ENCODE measurements at regions not wholly inside any gene's neighbourhood (a gene's known extent, or its start where the extent isn't known, plus 50 kb on each side); places are given as distances from the start of the nearest gene placed in this dataset.

DNA sequence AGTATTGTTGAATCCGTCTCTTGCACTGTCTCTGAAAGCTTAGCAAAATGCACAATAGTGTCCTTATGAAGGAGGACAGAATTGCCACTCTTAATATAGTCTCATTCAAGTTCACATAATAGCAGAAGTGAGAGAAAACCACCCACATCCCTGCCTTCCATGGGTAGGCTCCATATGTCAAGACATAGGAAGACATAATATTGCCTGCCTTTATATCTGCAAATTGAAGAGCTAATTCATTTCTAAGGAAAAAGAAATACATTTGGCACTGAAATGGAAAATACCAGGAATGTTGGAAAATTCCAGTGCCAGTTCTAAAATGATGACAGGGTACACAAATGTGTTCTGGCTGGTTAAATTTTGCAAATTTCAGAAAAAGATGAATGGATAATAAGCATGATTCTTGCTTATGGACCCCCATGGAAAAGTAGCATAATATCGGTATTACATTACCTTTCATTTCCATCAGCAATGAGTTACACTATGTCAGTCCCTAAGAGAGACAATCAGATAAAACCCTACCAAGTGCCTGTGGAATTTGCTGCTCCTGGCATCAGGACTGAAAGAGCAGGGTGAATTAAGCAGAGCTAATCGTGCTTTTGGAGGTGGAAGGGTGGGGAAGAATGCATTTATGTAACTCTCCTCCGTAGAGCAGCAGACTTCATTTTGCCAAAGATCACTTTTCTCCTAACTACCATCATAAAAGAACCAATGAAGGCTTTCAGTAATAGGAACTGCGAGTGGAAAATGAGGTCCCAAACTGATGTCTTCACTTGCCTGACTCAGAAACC is 312.6 kb downstream of the FGFR2 start:
- DNase-seq, result no peak

DNA sequence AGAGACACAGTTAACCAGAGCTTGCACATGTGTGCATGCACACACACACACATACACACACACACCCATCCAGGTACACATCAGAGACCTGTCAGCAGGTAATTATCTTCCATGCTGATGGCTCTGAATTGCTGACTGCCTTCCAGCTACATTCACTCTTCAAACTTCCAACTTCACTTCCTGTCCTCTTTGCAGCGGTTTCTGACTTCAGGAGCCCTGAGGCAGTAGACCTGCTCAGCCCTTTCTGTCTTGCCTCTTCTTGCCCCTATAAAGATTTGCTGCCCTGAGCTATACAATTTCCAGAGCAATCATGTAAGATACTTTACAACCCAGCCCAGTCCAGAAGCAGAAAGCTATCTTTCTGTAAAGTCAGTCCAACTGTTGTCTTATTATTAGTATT is 310.2 kb downstream of the FGFR2 start:
- no peak for DNase-seq

DNA sequence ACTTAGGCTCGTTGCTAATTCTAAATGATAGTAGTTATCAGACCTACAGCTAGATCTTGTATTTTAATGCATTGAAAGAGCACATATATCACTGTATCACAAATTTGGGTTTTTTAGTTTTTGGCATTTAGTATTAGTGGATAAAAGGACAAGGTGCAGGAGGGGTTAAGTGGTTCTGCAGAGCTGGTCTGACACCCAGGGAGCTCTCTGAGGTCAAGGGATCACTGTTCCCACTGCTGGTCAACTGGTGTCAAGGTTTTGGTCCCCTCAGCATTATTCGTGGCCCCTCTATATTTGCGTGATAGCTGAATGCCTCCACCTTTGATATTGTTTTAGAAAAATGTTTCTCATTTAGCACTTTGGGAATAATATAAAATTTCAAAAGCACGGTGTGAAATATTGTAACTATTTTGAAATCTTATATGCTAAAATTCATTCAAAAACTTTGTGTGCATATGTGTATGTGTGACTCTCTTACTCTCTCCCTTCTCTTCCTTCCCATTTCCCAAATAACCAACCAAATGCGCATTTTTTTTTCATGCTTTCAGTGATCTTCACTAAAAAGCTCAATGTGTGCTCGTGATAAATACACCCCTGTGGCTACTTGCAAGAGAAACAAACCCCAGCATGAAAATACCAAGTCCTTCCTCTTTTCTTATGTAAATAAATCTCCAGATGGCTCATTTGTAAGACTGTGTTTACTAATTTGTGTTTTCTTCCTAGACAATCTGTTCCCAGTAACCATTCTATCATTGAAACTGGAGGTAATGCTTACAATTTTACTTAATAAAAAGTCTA is 309.2 kb downstream of the FGFR2 start:
- no peak for DNase-seq

DNA sequence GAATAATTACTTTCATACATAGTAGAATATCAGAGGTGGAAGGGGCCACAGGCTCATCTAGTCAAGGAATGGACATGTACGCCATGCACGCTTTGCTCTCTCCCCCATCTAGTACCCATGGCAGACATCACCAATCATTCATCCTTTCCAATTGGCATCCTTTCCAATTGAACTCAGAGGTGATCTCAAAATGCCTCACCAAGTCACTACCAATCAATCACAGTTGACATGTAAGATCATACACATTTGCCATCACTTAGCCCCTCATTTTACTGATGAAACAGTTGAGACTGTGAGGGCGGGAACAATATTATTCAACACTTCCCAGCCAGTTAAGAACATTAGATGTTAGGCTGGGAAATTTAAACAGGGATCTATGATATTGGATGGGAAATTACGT is 308.4 kb downstream of the FGFR2 start:
- no peak for DNase-seq

DNA sequence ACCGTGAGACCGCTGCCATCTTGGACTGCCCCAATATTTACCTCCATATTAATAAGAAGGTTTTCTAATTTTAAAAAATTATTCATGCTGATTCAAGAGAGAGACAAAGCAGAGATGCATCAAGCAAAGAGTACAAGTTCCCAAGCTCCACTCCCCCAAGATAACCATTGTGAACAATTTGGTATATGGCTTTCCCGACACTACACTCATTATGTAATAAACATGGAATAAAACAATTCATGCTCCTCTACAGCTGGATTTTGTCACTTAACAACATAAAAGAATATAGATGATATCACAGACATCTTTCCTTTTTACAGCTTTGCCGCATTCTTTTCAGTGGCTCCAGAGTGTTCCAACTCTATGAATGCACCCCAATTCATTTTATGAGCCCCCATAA is 307.6 kb downstream of the FGFR2 start:
- DNase-seq, result no peak

DNA sequence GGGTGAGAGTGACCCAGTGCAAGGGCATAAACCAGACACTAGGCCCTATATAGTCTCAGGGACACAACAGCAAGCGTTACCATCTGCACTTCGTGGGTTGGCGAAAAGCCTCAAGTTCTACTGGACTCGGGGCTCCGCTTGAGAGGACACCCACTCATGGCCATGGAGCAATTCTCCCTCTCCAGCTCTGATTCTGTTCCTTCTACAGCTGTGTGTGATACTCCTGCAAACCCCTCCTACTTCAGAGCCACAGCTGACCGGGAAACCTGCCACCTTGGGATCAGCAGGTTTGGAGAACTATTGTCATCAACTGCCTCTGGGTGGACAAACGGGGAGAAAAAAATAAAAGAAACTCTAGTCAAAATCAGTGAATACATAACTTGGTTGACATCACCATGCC is 306.9 kb downstream of the FGFR2 start:
- no peak for DNase-seq

DNA sequence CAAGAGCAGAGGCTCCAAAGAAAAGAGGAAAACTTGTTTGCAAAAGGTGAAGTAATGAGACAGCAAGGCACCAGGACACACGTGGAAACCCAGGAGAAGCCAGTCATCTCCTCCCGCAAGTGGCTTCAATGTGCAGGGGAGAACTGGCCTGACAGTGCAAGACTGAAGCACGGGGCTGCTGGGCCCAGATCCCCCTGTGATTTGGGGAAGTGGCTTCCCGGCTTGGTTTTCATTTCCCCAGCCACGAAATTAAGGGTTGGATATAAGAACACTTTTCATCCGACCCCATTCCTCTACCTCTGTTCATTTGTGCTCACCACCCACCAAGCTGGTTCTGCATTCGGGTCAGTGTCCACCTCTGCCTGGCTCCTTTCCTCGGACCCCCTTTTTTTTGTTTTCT is 306.4 kb downstream of the FGFR2 start:
- DNase-seq, result no peak

DNA sequence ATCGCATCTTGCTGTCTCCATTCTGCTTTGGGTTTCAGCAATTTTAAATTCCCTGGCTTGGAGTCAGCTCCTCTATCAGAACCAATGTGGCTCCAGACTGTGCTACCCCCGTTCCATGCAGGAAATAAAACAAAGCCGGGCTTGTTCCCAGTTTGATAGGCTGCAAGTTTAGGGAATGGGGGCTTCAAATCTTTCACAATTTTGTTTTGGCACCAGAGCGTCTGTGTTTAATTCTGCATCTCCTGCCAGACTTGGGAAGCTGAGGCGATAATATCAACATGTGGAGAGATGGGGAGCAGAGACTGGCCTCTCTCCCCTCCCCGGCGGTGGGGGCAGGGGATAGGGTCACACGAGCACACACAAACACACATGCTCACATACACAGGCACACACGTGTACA is 305.9 kb downstream of the FGFR2 start:
- no peak for DNase-seq

DNA sequence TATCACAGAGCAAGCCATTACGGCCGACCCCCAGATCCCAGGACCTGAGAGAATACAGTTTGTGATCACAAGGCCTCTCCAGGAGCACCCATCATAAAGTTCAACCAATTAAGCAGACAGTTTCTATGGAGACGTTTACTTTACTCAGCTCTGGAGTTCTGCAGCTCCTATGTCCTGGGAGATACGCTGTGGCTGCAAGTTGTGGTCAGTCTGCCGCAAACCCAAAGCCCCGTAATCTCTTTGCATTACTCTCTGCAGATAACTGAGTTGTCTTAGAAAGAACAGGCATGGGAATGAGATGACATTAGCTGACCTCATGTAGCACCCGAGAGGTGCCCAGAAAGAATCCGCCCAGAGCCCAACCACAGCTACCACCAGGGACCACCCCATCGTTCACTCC is 305.1 kb downstream of the FGFR2 start:
- no peak for DNase-seq

DNA sequence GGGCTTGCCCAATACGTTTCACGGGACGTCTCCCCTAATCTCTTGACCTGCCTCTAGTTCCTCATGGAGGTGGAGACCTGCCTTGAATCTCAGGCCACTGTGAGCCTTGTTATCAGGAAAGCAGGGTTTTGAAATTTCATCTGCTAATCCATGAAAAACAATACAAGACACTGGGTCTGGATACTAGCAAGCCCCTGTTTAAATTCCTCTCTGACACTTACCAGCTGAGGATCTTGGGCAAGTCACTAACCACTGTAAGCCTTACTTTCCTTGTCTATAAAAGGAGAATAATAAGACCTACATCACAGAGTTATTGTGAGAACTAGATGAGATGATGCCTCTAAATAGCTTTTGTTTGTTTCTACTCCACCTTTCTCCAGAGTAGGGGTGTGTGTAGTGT is 303.6 kb downstream of the FGFR2 start:
- DNase-seq, result no peak

DNA sequence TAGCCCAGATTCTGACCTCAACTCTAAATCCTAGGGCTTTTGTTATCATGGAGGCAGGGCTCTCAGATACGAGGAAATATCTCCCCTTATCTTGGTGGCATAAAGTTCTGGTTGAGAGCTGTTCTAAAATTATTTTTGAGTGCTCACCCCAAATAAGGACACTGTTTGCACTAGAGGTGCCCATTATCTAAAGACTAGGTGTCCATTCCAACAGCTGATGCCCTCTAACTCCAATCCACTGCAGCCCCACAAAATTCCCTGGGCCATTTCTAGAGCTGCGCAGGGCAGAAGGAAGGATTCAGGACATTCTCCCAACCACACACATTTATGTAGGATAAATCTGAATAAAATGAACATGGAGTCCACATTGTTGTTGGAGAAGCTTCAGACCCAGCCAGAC is 301.9 kb downstream of the FGFR2 start:
- no peak for DNase-seq

DNA sequence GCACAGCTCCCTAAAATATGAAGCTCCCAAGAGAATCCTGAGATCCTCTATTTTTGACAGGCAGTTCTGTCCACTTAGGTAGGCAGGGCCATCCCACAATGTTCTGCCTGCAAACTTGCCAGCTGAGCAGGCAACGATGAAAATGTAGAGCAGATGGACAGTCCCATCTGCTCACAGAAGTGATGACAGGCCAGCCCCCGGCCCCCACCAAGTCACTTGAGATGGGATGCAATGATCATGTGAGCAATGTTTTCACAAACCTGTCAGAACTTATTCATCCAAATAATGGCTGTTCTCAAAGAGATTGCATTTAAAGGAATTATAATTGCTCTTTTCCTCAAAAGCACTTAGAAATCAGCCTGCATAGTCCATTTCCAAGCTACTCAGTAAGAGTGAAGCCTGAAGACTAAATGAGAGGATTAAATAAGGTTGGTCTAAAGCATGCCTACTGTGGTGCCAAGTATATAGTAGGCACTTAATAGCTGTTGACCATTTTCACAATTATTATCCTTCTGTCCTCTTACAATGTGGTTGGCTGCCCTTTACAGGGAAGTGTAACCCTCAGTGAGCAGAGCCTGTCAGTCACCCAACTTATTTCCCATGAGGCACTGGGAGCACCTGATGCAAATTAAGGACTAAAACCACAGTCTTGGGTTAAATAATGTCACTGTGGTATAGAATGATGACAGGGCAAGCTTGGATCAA is 301.2 kb downstream of the FGFR2 start:
- DNase-seq, result no peak

DNA sequence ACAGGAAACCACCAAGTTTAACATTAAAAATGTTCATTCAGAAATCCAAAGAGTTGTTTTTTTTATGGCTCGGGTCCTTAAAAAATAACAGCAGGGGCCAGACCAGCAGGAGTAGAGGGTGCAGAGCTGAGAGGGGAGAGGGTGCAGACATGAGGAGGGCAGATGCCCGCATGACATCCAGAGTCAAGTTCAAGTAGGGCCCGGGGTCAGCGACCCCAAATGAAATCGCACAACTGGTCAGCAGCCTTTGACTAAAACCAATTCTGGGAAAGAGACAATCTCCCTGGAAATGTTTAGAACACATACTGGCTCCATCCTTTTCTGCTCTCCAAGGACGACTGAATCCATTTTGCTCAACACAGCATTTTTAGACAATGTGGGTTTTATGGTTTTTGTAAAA is 297.5 kb downstream of the FGFR2 start:
- DNase-seq, result no peak

DNA sequence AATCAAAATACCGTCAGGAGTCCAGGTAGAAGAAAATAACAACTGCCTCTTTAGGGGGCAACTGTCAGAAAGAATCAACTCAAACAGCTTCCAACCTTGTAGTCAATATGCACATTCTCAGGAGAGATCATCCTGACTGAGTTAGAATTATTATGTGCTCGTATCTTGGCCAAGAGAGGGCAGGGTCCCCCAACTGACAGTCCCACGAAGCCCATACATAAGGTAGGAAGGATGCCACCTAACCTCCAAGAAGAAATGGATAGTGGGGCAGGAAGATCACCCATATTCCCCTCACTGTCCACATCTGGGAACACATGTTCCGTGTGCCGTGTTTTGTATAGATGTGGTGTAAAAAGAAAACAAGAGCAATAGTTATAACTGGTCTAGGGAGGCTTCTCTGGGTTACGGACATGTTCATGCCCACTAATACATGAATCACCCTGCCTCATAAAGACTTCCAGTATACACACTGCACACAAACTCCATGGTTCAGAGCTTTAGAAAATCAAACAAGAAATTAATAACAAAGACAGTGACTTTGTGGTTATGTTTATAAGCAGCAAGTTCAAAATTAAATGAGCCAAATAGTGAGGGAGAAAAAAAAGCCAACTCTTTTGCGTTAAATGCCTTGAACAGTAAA is 295.6 kb downstream of the FGFR2 start:
- no peak for DNase-seq

DNA sequence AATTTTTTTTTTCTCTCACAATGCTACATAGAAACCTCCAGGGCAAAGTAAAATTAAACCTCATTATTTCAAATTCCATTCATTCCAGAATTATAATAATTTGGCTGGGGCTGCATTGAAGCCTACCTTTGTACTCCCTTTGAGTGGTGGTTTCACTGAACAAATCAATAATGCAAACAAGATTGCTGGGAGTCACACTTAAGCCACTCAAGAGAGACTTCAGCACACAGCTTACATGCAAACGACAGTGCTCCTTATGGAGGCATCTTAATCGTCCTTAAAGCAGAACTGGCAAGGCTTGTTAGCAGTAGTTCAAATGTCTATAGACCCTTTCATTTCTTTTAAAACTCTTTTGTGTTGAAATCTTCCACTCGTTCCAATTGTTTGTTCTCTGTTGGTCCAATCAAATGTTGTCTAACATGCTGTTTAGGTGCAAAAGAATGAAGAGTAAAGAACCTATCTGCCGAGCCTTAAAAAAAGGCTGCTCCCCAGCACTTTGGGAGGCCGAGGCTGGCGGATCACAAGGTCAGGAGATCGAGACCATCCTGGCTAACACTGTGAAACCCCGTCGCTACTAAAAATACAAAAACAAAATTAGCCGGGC is 294.9 kb downstream of the FGFR2 start:
- no peak for DNase-seq

DNA sequence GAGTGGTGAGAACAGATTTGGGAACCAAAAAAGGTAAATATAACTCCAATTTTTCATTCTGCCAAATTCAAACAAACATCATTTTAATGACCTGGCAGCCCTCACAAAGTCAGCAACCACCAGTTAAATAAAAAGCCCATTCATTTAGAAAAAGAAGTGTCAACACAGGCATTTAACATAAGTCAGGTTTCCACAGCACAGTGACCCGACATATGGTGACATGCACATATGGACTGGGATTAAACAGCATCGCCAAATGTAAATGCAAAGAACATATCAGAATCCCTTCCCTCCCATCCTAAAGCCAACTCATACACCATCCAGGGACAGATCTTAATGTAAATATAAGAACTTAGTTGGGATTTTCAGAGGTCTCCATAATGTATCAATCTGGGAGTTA is 293.2 kb downstream of the FGFR2 start:
- no peak for DNase-seq

DNA sequence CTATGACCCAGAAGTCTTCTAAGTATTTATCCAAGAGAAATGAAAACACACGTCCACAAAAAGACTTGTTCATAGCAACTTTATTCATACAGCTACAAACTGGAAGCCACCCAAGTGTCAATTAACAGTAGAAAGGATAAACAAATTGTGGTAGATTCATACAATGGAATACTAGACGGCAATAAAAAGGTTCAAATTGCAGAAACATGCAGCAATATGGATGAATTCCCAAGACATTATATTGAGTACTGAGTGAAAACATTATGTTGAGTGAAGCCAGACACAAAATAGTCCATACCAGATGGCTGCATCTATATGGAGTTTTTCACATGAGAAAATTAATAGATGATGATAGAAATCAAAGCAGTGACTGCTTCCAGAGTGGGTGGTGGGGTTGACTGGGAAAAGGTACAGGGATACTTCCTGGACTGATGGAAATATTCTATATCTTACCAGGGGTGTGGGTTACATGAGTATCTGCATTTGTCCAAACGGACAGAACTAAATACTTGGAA is 292.0 kb downstream of the FGFR2 start:
- DNase-seq, result no peak

DNA sequence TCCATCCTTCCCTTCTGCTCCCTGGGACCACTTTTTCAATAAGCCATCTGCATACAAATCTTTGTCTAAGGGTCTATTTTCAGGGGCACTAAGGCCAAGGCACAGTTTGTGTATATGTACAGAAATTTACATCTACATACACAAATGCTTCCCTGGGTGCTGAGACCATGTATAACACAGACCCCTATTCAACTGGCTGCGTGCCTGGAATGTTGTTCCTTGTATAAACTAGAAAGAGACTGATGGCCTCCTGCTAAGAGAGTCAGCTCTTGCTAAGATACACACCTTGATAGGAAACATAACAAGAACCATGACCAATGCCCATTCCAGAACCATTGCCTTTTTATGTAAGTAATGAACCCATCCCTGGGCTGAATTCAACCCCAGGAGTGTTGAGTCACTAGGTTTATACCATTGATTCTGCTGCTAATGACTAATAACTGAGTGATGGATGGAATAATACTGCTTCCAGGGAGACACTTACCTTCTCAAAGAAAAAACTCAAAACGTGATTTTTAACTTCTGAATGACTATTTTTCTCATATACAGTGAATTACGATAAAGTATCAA is 290.7 kb downstream of the FGFR2 start:
- DNase-seq, result no peak

DNA sequence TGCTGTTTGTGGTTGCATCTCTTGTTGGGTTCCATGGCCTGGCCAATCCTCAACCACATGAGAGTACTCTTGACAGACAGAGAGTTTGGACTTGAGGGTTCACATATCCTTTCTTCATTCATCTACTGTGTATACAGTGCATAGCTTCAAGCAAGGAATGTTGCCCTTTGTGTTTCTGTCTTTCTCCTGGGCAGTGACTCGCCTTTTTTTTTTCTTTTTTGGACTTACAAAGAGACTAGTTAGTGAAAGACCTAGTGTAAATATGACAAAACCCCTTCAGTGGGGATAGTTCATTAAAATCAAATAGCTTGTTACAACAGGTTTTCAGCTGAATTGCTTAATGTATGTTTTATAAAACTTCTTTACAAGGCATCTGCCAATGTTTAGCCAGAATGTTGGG is 290.2 kb downstream of the FGFR2 start:
- no peak for DNase-seq

DNA sequence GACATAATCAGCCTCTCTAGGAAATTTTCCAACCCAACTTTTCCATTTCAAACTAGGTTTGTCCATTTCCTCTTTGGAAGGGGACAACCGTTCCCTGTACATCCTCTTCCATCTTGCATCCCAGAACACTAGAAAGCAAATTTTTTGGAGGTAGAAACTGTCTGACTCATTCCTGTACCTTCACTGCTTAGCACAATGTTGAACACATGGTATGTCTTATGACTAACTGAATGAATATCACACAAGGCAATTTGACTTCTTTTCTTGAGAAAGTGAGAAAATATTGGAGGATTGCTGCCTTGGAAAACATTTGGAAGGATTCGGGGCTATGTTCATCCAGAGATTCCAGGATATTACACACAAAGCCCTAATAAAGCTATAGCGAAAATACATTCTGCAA is 289.1 kb downstream of the FGFR2 start:
- DNase-seq, result no peak

DNA sequence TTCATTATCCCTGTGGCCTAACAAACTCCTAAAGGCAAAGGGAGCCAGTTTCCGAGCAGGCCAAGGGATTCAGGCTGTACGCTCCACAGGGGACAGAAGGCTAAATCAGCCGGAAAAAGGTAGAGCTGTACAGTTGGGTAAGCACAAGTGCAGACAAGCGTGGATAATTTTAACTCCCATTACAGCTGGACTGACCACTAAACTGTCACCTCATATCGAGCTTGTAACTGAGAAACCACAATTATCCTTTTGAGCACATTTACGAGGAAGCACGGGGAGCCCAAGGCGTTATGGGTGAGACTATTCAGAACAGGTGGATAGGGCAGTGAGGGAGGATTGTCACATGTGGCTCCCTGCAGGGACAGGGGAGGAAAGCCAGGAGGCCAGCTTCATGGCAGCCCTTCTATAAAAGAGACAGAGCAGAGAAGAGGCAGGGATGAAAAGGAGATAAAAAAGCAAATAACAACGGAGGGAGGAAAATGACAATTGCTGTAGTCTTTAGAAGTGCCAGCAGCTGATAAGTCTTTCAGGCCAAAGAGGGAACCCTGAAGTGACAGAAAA is 288.0 kb downstream of the FGFR2 start:
- DNase-seq, result no peak

DNA sequence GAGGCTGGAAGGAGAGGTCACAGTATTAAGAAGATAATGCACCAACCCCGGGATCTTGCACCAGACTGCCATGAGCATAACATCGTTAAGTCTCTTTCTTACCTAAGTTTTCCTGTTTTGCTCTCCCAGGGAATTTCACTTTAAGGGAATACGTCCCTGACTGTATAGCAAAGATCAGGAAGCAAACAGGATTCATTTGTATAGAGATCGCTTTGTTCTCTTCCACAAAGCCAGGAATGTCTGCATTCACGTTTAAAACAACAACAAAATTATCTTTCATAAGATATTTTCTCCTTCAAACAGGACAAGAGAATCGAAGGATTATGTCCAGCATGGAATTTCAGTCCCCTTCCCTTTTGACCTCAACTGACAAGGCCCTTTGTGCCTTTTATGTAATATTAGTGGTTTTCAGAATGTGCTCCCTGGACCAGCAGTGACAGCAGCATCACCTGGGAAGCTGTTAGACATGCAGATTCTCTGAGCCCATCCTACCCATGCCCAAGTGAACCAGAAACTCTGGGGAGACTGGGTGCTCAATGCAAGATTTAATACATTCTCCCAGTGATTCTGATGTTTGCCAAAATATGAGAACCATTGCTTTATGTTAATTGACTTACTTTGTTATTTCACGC is 286.3 kb downstream of the FGFR2 start:
- DNase-seq, result no peak
